ENCODE measurements at regions not wholly inside any gene's neighbourhood (a gene's known extent, or its start where the extent isn't known, plus 50 kb on each side); places are given as distances from the start of the nearest gene placed in this dataset.
"Not testable (repeated sequence)": the region's sequence is repeated elsewhere in the genome, so short reads cannot be mapped to it uniquely, and the experiment has no call there.

GRCh38 chr2:175853616-175853890 is 148.5 kb downstream of the LNPK start:
- Histone ChIP-seq H3K27me3 (ENCODE audit: control insufficient read depth in 1 of 2, insufficient read depth in 2 of 2, low read length in 2 of 2) (peaks cover 0 to 3% of the 10 kb centered on the region in 2 donors), H3K4me3 (ENCODE audit: low read depth in 1 of 2, low read length in 2 of 2) (no peak overlapping the region), H3K27ac (ENCODE audit: low read depth, low read length) (no peak overlapping the region), H3K4me1 (ENCODE audit: control insufficient read depth in 1 of 2, insufficient read depth in 2 of 2, low read length in 2 of 2) (no peaks in the 10 kb centered on the region), H3K9me3 (ENCODE audit: control insufficient read depth in 1 of 2, low read length in 2 of 2) (no peaks in the 10 kb centered on the region), H3K9ac (ENCODE audit: low read depth in 1 of 2, low read length in 2 of 2) (no peak overlapping the region), H3K36me3 (ENCODE audit: control insufficient read depth in 1 of 2, insufficient read depth in 2 of 2, low read length in 2 of 2) (no peaks in the 10 kb centered on the region)

- Histone ChIP-seq H3K27me3 (ENCODE audit: control insufficient read depth in 1 of 2, insufficient read depth in 2 of 2, low read length in 2 of 2) (peaks cover 0 to 3% of the 10 kb centered on the region in 2 donors), H3K36me3 (ENCODE audit: control insufficient read depth in 1 of 2, insufficient read depth in 2 of 2, low read length in 2 of 2) (no peaks in the 10 kb centered on the region), H3K4me1 (ENCODE audit: control insufficient read depth in 1 of 2, insufficient read depth in 2 of 2, low read length in 2 of 2) (no peaks in the 10 kb centered on the region), H3K9me3 (ENCODE audit: control insufficient read depth in 1 of 2, low read length in 2 of 2) (no peaks in the 10 kb centered on the region), H3K27ac (ENCODE audit: low read depth, low read length) (no peak overlapping the region), H3K9ac (ENCODE audit: low read depth in 1 of 2, low read length in 2 of 2) (no peak overlapping the region), H3K4me3 (ENCODE audit: low read depth in 1 of 2, low read length in 2 of 2) (no peak overlapping the region)
Observed at GRCh38 chr2:175852879-175853615, 149.0 kb downstream of the LNPK start.

GRCh38 chr2:175847128-175847527 is 154.9 kb downstream of the LNPK start:
- Histone ChIP-seq H3K27me3 (ENCODE audit: control insufficient read depth in 1 of 2, insufficient read depth in 2 of 2, low read length in 2 of 2) (no peaks in the 10 kb centered on the region), H3K4me3 (ENCODE audit: low read depth in 1 of 2, low read length in 2 of 2) (no peak overlapping the region), H3K36me3 (ENCODE audit: control insufficient read depth in 1 of 2, insufficient read depth in 2 of 2, low read length in 2 of 2) (no peaks in the 10 kb centered on the region), H3K27ac (ENCODE audit: low read depth, low read length) (no peak overlapping the region), H3K4me1 (ENCODE audit: control insufficient read depth in 1 of 2, insufficient read depth in 2 of 2, low read length in 2 of 2) (no peaks in the 10 kb centered on the region), H3K9ac (ENCODE audit: low read depth in 1 of 2, low read length in 2 of 2) (no peak overlapping the region), H3K9me3 (ENCODE audit: control insufficient read depth in 1 of 2, low read length in 2 of 2) (no peaks in the 10 kb centered on the region)

GRCh38 chr2:175844169-175844568 is 157.9 kb downstream of the LNPK start:
- Histone ChIP-seq H3K36me3 (ENCODE audit: control insufficient read depth in 1 of 2, insufficient read depth in 2 of 2, low read length in 2 of 2) (no peaks in the 10 kb centered on the region), H3K9me3 (ENCODE audit: control insufficient read depth in 1 of 2, low read length in 2 of 2) (no peaks in the 10 kb centered on the region), H3K27me3 (ENCODE audit: control insufficient read depth in 1 of 2, insufficient read depth in 2 of 2, low read length in 2 of 2) (no peaks in the 10 kb centered on the region), H3K9ac (ENCODE audit: low read depth in 1 of 2, low read length in 2 of 2) (no peak overlapping the region), H3K4me3 (ENCODE audit: low read depth in 1 of 2, low read length in 2 of 2) (no peak overlapping the region), H3K27ac (ENCODE audit: low read depth, low read length) (no peak overlapping the region), H3K4me1 (ENCODE audit: control insufficient read depth in 1 of 2, insufficient read depth in 2 of 2, low read length in 2 of 2) (no peaks in the 10 kb centered on the region)

- Histone ChIP-seq H3K4me3 (ENCODE audit: low read depth in 1 of 2, low read length in 2 of 2) (no peak overlapping the region), H3K27ac (ENCODE audit: low read depth, low read length) (no peak overlapping the region), H3K9ac (ENCODE audit: low read depth in 1 of 2, low read length in 2 of 2) (no peak overlapping the region), H3K9me3 (ENCODE audit: control insufficient read depth in 1 of 2, low read length in 2 of 2) (no peaks in the 10 kb centered on the region), H3K27me3 (ENCODE audit: control insufficient read depth in 1 of 2, insufficient read depth in 2 of 2, low read length in 2 of 2) (peaks cover 0 to 4% of the 10 kb centered on the region in 2 donors), H3K36me3 (ENCODE audit: control insufficient read depth in 1 of 2, insufficient read depth in 2 of 2, low read length in 2 of 2) (no peaks in the 10 kb centered on the region), H3K4me1 (ENCODE audit: control insufficient read depth in 1 of 2, insufficient read depth in 2 of 2, low read length in 2 of 2) (no peaks in the 10 kb centered on the region)
Observed at GRCh38 chr2:175843625-175844024, 158.4 kb downstream of the LNPK start.

GRCh38 chr2:175842996-175843395 is 159.1 kb downstream of the LNPK start:
- no peak overlapping the region for H3K27ac ChIP-seq (ENCODE audit: low read depth, low read length)
- no peaks in the 10 kb centered on the region for H3K36me3 ChIP-seq (ENCODE audit: control insufficient read depth in 1 of 2, insufficient read depth in 2 of 2, low read length in 2 of 2)
- H3K27me3 ChIP-seq (ENCODE audit: control insufficient read depth in 1 of 2, insufficient read depth in 2 of 2, low read length in 2 of 2) = peaks cover 0 to 6% of the 10 kb centered on the region in 2 donors
- no peaks in the 10 kb centered on the region for H3K4me1 ChIP-seq (ENCODE audit: control insufficient read depth in 1 of 2, insufficient read depth in 2 of 2, low read length in 2 of 2)
- H3K9ac ChIP-seq (ENCODE audit: low read depth in 1 of 2, low read length in 2 of 2) = no peak overlapping the region
- H3K4me3 ChIP-seq (ENCODE audit: low read depth in 1 of 2, low read length in 2 of 2) = no peak overlapping the region
- H3K9me3 ChIP-seq (ENCODE audit: control insufficient read depth in 1 of 2, low read length in 2 of 2) = no peaks in the 10 kb centered on the region

- H3K9me3 ChIP-seq (ENCODE audit: control insufficient read depth in 1 of 2, low read length in 2 of 2); H3K27ac ChIP-seq (ENCODE audit: low read depth, low read length); H3K9ac ChIP-seq (ENCODE audit: low read depth in 1 of 2, low read length in 2 of 2); H3K4me1 ChIP-seq (ENCODE audit: control insufficient read depth in 1 of 2, insufficient read depth in 2 of 2, low read length in 2 of 2); H3K27me3 ChIP-seq (ENCODE audit: control insufficient read depth in 1 of 2, insufficient read depth in 2 of 2, low read length in 2 of 2); H3K4me3 ChIP-seq (ENCODE audit: low read depth in 1 of 2, low read length in 2 of 2); H3K36me3 ChIP-seq (ENCODE audit: control insufficient read depth in 1 of 2, insufficient read depth in 2 of 2, low read length in 2 of 2): not testable (repeated sequence)
Observed at GRCh38 chr2:175840765-175841164, 161.3 kb downstream of the LNPK start.

GRCh38 chr2:175840256-175840655 is 161.8 kb downstream of the LNPK start:
- Histone ChIP-seq H3K9me3 (ENCODE audit: control insufficient read depth in 1 of 2, low read length in 2 of 2) (no peaks in the 10 kb centered on the region), H3K4me1 (ENCODE audit: control insufficient read depth in 1 of 2, insufficient read depth in 2 of 2, low read length in 2 of 2) (no peaks in the 10 kb centered on the region), H3K9ac (ENCODE audit: low read depth in 1 of 2, low read length in 2 of 2) (no peak overlapping the region), H3K36me3 (ENCODE audit: control insufficient read depth in 1 of 2, insufficient read depth in 2 of 2, low read length in 2 of 2) (no peaks in the 10 kb centered on the region), H3K27me3 (ENCODE audit: control insufficient read depth in 1 of 2, insufficient read depth in 2 of 2, low read length in 2 of 2) (peaks cover 0 to 6% of the 10 kb centered on the region in 2 donors), H3K4me3 (ENCODE audit: low read depth in 1 of 2, low read length in 2 of 2) (no peak overlapping the region), H3K27ac (ENCODE audit: low read depth, low read length) (no peak overlapping the region)

- Histone ChIP-seq H3K4me3 (ENCODE audit: low read depth in 1 of 2, low read length in 2 of 2) (no peak overlapping the region), H3K4me1 (ENCODE audit: control insufficient read depth in 1 of 2, insufficient read depth in 2 of 2, low read length in 2 of 2) (no peaks in the 10 kb centered on the region)
Observed at GRCh38 chr2:175838979-175839378, 163.1 kb downstream of the LNPK start.

GRCh38 chr2:175837046-175837445 is 165.0 kb downstream of the LNPK start:
- Histone ChIP-seq H3K9me3 (ENCODE audit: control insufficient read depth in 1 of 2, low read length in 2 of 2) (no peaks in the 10 kb centered on the region), H3K27ac (ENCODE audit: low read depth, low read length) (no peak overlapping the region), H3K4me3 (ENCODE audit: low read depth in 1 of 2, low read length in 2 of 2) (no peak overlapping the region), H3K27me3 (ENCODE audit: control insufficient read depth in 1 of 2, insufficient read depth in 2 of 2, low read length in 2 of 2) (peaks cover 0 to 6% of the 10 kb centered on the region in 2 donors), H3K9ac (ENCODE audit: low read depth in 1 of 2, low read length in 2 of 2) (no peak overlapping the region), H3K4me1 (ENCODE audit: control insufficient read depth in 1 of 2, insufficient read depth in 2 of 2, low read length in 2 of 2) (no peaks in the 10 kb centered on the region), H3K36me3 (ENCODE audit: control insufficient read depth in 1 of 2, insufficient read depth in 2 of 2, low read length in 2 of 2) (no peaks in the 10 kb centered on the region)

More at GRCh38 chr2:175838979-175839378, 163.1 kb downstream of the LNPK start:
- no peaks in the 10 kb centered on the region for H3K36me3 ChIP-seq (ENCODE audit: control insufficient read depth in 1 of 2, insufficient read depth in 2 of 2, low read length in 2 of 2)
- H3K9me3 ChIP-seq (ENCODE audit: control insufficient read depth in 1 of 2, low read length in 2 of 2) = no peaks in the 10 kb centered on the region
- no peak overlapping the region for H3K9ac ChIP-seq (ENCODE audit: low read depth in 1 of 2, low read length in 2 of 2)
- H3K27me3 ChIP-seq (ENCODE audit: control insufficient read depth in 1 of 2, insufficient read depth in 2 of 2, low read length in 2 of 2) = peaks cover 0 to 6% of the 10 kb centered on the region in 2 donors
- H3K27ac ChIP-seq (ENCODE audit: low read depth, low read length) = no peak overlapping the region

- H3K27me3 ChIP-seq (ENCODE audit: control insufficient read depth in 1 of 2, insufficient read depth in 2 of 2, low read length in 2 of 2) = peaks cover 0 to 6% of the 10 kb centered on the region in 2 donors
- H3K9ac ChIP-seq (ENCODE audit: low read depth in 1 of 2, low read length in 2 of 2) = no peak overlapping the region
- H3K27ac ChIP-seq (ENCODE audit: low read depth, low read length) = no peak overlapping the region
- H3K36me3 ChIP-seq (ENCODE audit: control insufficient read depth in 1 of 2, insufficient read depth in 2 of 2, low read length in 2 of 2) = no peaks in the 10 kb centered on the region
- no peaks in the 10 kb centered on the region for H3K9me3 ChIP-seq (ENCODE audit: control insufficient read depth in 1 of 2, low read length in 2 of 2)
- no peaks in the 10 kb centered on the region for H3K4me1 ChIP-seq (ENCODE audit: control insufficient read depth in 1 of 2, insufficient read depth in 2 of 2, low read length in 2 of 2)
- H3K4me3 ChIP-seq (ENCODE audit: low read depth in 1 of 2, low read length in 2 of 2) = no peak overlapping the region
Observed at GRCh38 chr2:175836361-175836760, 165.7 kb downstream of the LNPK start.
